Right lobe of liver (tissue), 6 donors: ENCODE measurements at regions not wholly inside any gene's neighbourhood (a gene's known extent, or its start where the extent isn't known, plus 50 kb on each side); places are given as distances from the start of the nearest gene placed in this dataset.

ENCODE experiments used
- ATAC-seq, 4 donors: fragments of 200-7000 bp; cut with Tn5 transposase; one replicate each; pipeline ENCODE4 v1.9.1; 2020; ENCODE audit warnings: mild to moderate bottlenecking in 4 of 4, moderate library complexity in 4 of 4
- DNase-seq, 3 donors: peaks; one replicate each; pipeline ENCODE4 v3.0.0-alpha.2; 2020
- H3K27ac ChIP-seq, 3 donors: fragments of 200-600 bp; one replicate each; pipeline ENCODE4 v1.8.0; 2022
- H3K27me3 ChIP-seq, 2 donors: fragments of 200-600 bp; one replicate each; pipeline ENCODE4 v1.8.0; 2022
- H3K36me3 ChIP-seq, 4 donors: fragments of 200-600 bp; sonication (generic) in 1 of 4; one replicate each; pipeline versions ENCODE4 v1.5.1 to v1.8.0; 2017 to 2022; ENCODE audit warnings: control low read depth in 1 of 4
- H3K4me1 ChIP-seq, 4 donors: fragments of 200-600 bp; sonication (generic) in 1 of 4; one replicate each; pipeline versions ENCODE4 v1.5.1 to v1.8.0; 2017 to 2022; ENCODE audit warnings: control low read depth in 1 of 4
- H3K4me3 ChIP-seq, 3 donors: fragments of 200-600 bp; one replicate each; pipeline ENCODE4 v1.8.0; 2022
- H3K9me3 ChIP-seq, 4 donors: fragments of 200-600 bp; sonication (generic) in 1 of 4; one replicate each; pipeline versions ENCODE4 v1.5.1 to v1.8.0; 2017 to 2022; ENCODE audit warnings: control low read depth in 1 of 4
- POLR2A ChIP-seq: fragments of 450-650 bp; IDR thresholded peaks from one replicate; pipeline ENCODE4 v1.6.1; 2017; ENCODE audit warnings: antibody characterized with exemption, mild to moderate bottlenecking
- WGBS: methylation state at CpG from one replicate; pipeline ENCODE4 v1.1.6; 2018; ENCODE audit warnings: low coverage, low lambda C conversion rate; ENCODE audit not compliant: insufficient coverage; ENCODE audit errors: missing lambda C conversion rate; 5-methylcytosine and 5-hydroxymethylcytosine counted together
- intact Hi-C, 2 donors: fragments of 100-400 bp; cut with DNase I; formaldehyde crosslinking; loops; one replicate each; pipeline versions ENCODE4 v1.11.2 to v1.14.1; 2022
- TF ChIP-seq, protein P1 (sequence below), 4 donors: fragments of 200-600 bp in 3 of 4; fragments of 450-650 bp in 1 of 4; IDR thresholded peaks; one replicate each; pipeline versions ENCODE4 v1.5.1 to v1.8.0; 2016 to 2022; ENCODE audit warnings: antibody characterized with exemption in 4 of 4, mild to moderate bottlenecking in 2 of 4
- donor health status: DM: no; HTN: yes; CAD: no.
- donor health status: DM: no; HTN: no; CAD: no.
- donor health status: DM: no; HTN: no; CAD: no.
- donor health status: DM: no; HTN: yes; CAD: no.
- donor health status: DM: no; HTN: yes; CAD: no.

DNA sequence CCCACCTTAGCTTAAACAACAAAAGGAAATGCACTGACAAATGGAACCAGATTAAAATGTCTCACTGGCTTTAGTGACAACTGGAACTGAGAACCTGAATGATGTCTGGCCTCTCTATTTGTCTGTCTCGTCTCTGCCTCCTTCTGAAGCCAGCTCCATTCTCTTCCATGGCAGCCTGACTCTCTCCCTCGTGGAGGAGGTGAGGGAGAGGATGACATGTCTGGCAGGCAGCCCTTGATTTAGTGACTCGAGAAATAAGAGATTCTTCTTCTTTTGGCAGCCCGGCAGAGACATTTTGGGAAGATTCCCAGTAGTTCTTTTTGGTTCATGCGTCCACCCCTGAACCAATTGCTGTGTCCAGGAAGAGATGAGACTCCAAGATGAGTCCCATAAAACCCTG, 131.7 kb downstream of the KLF5 start:
- no peak for ATAC-seq
- H3K36me3 ChIP-seq: no peaks in the 10 kb centered on the region
- no peak for TF ChIP-seq POLR2A
- TF ChIP-seq, protein P1, sequence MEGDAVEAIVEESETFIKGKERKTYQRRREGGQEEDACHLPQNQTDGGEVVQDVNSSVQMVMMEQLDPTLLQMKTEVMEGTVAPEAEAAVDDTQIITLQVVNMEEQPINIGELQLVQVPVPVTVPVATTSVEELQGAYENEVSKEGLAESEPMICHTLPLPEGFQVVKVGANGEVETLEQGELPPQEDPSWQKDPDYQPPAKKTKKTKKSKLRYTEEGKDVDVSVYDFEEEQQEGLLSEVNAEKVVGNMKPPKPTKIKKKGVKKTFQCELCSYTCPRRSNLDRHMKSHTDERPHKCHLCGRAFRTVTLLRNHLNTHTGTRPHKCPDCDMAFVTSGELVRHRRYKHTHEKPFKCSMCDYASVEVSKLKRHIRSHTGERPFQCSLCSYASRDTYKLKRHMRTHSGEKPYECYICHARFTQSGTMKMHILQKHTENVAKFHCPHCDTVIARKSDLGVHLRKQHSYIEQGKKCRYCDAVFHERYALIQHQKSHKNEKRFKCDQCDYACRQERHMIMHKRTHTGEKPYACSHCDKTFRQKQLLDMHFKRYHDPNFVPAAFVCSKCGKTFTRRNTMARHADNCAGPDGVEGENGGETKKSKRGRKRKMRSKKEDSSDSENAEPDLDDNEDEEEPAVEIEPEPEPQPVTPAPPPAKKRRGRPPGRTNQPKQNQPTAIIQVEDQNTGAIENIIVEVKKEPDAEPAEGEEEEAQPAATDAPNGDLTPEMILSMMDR (IDR thresholded peaks at IDR 0.05): no peak
- WGBS: 32% methylated on average over 4 of the region's 5 CpGs
- intact Hi-C loops: no loop called here
- H3K4me1 ChIP-seq: no peaks in the 10 kb centered on the region
- no peak overlapping the region for H3K27ac ChIP-seq
- H3K4me3 ChIP-seq: no peak overlapping the region
- H3K9me3 ChIP-seq: no peaks in the 10 kb centered on the region
- H3K27me3 ChIP-seq: no peaks in the 10 kb centered on the region
- no peak for DNase-seq

DNA sequence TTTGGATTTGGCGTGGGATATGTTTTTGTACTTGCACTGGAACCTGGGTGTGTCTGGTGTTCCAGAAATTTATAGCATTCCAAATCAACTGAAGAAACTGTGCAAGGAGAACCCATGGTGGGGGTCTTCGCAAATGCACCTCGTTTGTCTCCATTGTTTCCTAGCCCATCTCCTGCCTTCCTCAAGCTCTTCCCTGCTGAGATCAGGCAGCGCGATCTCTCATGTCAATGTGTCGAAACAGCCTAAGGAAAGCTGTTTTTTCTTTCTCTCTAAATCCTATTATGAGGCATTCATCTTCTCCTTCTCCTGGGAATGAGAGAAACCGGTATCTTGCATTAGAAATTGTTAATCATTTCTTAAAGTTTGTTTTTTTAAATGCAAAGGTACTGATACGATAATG, 131.0 kb downstream of the KLF5 start:
- ATAC-seq: no peak
- H3K36me3 ChIP-seq: no peaks in the 10 kb centered on the region
- H3K4me3 ChIP-seq: no peak overlapping the region
- H3K4me1 ChIP-seq: no peaks in the 10 kb centered on the region
- no peaks in the 10 kb centered on the region for H3K9me3 ChIP-seq
- no peak for DNase-seq
- TF ChIP-seq, protein P1 (IDR thresholded peaks at IDR 0.05): no peak
- H3K27ac ChIP-seq: no peak overlapping the region
- 48% methylated on average over 7 of the region's 8 CpGs for WGBS
- no peaks in the 10 kb centered on the region for H3K27me3 ChIP-seq
- intact Hi-C loops: no loop called here

DNA sequence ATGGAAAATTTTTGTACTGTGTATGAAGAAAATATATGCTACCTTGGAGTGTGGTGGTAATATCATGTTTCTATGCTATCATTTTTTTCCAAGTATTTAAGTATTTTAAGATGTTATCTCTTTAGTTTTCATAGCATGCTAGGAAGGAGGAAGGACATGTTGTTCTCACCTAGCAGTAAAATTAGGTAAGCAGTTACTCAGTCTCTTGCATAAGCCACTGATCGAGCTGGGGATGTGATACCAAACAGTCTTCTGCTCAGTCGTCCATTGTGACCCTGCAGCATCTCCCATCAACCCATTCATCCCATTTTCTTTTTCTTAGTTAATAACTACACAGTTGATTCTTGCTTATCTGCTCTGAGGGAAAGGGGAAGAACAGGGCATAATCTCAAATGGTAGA, 130.6 kb downstream of the KLF5 start:
- Histone ChIP-seq H3K27ac (no peak overlapping the region), H3K4me1 (no peaks in the 10 kb centered on the region), H3K27me3 (no peaks in the 10 kb centered on the region), H3K9me3 (no peaks in the 10 kb centered on the region), H3K4me3 (no peak overlapping the region), H3K36me3 (no peaks in the 10 kb centered on the region)
- intact Hi-C loops: no loop called here
- ATAC-seq: no peak
- WGBS: 33% methylated on average over 2 of the region's 2 CpGs
- TF ChIP-seq, protein P1 (IDR thresholded peaks at IDR 0.05): no peak
- no peak for TF ChIP-seq POLR2A
- no peak for DNase-seq

DNA sequence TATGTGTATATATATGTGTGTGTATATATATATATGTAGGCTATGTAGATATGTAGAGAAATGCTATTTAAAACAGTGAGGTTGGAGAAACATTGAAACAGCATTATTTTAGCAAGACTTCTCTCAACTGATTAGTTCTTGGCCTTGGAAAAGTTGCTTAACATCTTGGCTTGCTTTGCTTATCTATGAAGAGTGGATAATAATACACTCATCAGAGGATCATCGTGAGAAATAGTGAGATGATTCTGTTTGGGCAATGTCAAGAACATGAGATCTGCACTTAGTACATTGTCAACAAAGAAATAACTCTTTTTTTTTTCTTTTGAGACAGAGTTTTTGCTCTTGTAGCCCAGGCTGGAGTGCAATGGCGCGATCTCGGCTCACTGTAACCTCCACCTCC, 128.3 kb downstream of the KLF5 start:
- Histone ChIP-seq H3K4me3 (no peak overlapping the region), H3K4me1 (no peaks in the 10 kb centered on the region), H3K27ac (no peak overlapping the region), H3K36me3 (no peaks in the 10 kb centered on the region), H3K9me3 (no peaks in the 10 kb centered on the region), H3K27me3 (no peaks in the 10 kb centered on the region)
- DNase-seq: no peak
- intact Hi-C loops: no loop called here
- WGBS: 84% methylated on average over 4 of the region's 4 CpGs
- TF ChIP-seq, protein P1 (IDR thresholded peaks at IDR 0.05): no peak
- TF ChIP-seq POLR2A: no peak
- ATAC-seq: no peak

DNA sequence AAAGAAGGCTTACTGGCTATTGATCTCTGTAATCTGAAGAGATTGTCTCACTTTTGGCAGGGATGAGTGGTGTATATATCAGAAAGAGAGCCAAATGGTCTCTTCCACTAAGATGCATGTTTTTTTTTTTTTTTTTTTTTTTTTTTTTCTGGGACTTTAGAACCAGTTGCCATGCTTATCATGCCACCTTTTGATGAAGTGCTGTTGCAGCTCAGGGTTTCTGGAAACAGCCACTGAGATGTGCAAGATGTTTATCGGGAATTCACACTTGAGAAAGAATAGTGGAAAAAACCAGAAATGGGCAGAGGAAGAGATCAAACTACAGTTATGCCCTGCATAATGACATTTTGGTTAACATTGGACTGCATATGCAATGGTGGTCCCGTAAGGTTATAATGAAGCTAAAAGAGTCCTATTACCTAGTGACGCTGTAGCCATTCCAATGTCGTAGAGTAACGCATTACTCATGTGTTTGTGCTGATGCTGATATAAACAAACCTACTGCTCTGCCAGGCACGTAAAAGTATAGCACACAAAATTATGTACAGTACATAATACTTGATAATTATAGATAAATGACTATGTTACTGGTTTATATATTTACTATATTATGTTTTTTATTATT, 121.0 kb downstream of the KLF5 start:
- Histone ChIP-seq H3K36me3 (no peaks in the 10 kb centered on the region), H3K4me3 (no peak overlapping the region), H3K9me3 (no peaks in the 10 kb centered on the region), H3K4me1 (no peaks in the 10 kb centered on the region), H3K27ac (no peak overlapping the region), H3K27me3 (no peaks in the 10 kb centered on the region)
- TF ChIP-seq, protein P1 (IDR thresholded peaks at IDR 0.05): no peak
- TF ChIP-seq POLR2A: no peak
- DNase-seq: no peak
- WGBS: 85% methylated on average over 6 of the region's 6 CpGs
- intact Hi-C loops: no loop called here
- no peak for ATAC-seq
